Body of pancreas (tissue), 4 donors: ENCODE measurements at regions not wholly inside any gene's neighbourhood (a gene's known extent, or its start where the extent isn't known, plus 50 kb on each side); places are given as distances from the start of the nearest gene placed in this dataset.

Experiments
- CTCF ChIP-seq, 7 experiments: fragments of 450-650 bp in 4 of 7; fragments of 200-600 bp in 3 of 7; sonication (generic) in 3 of 7; IDR thresholded peaks; one replicate each; pipeline ENCODE4 v1.5.1; 2016 to 2019; ENCODE audit warnings: antibody characterized with exemption in 7 of 7
- POLR2A ChIP-seq, 3 donors: fragments of 450-650 bp; IDR thresholded peaks; one replicate each; pipeline ENCODE4 v1.6.1; 2016; ENCODE audit warnings: antibody characterized with exemption in 3 of 3, mild to moderate bottlenecking in 2 of 3

GRCh38 chr15:36291501-36291900 is 287.9 kb upstream of the CDIN1 start:
- TF ChIP-seq CTCF (IDR thresholded peaks at IDR 0.05) (no peak), POLR2A (IDR thresholded peaks at IDR 0.05) (no peak)
